HG02588 (cell line): ENCODE measurements at regions not wholly inside any gene's neighbourhood (a gene's known extent, or its start where the extent isn't known, plus 50 kb on each side); places are given as distances from the start of the nearest gene placed in this dataset.
"Not testable (repeated sequence)": the region's sequence is repeated elsewhere in the genome, so short reads cannot be mapped to it uniquely, and the experiment has no call there.

Experiments
- ATAC-seq: cut with Tn5 transposase; IDR thresholded peaks from one replicate; pipeline ENCODE4 v1.9.1; 2021; ENCODE audit warnings: mild to moderate bottlenecking, moderate library complexity; ENCODE audit not compliant: unreplicated experiment

DNA sequence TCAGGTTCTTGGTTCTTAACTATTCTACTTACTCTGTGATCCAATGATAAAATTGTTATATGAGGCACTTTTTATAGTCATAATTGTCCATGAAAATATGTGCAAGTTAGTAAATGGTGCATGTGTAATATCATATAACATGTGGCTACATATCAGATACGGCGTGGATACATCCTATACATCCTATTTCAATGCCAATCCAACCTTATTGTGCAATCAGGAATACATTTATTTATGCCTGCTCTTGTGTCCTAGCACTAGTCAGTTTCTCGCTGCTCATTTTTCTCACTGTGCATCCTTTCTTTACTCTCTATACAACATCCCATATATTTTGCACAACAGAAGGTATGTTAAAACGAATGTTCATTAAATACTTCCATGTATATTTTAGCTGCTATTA lies 1141.1 kb downstream of the FAT4 start:
- ATAC-seq, result no peak

DNA sequence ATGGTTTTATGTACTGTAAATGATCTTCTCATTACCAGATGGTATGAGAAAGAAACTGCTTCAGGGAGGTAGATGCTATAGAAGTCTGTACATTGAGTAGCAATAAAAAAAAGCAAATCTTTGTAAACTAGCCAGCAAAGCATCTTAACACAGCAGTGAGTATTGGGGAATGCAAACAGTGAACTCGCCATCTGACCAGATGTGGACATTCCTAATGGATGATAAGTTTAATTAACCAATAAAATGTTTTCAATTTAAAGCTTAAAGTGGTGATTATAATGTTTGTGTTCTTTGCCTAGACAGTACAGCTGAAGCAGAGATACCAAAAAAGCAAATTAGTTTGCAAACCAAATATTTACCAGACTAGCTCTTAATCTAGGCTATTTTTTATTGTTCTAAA lies 1144.2 kb downstream of the FAT4 start:
- no peak for ATAC-seq

GRCh38 chr4:126465341-126465740 lies 1150.6 kb downstream of the FAT4 start:
- no peak for ATAC-seq

DNA sequence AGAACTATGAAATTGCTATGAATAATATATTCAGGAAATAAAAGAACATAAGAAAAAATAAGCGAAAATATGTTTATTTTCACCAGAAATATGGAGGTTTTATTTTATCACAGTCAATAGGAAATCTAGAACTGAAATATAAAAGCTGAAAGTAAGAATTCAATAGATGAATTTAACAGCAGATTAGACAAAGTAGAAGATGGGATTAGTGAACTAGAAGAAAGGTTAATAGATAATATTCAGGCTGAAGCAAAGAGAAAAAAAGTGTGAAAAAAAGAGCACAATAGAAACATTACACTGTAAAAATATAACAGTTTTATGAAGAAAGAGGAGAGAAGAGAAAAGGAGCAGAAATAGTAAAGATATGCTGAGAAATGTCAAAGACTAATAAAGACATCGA lies 1152.1 kb downstream of the FAT4 start:
- ATAC-seq, result no peak

DNA sequence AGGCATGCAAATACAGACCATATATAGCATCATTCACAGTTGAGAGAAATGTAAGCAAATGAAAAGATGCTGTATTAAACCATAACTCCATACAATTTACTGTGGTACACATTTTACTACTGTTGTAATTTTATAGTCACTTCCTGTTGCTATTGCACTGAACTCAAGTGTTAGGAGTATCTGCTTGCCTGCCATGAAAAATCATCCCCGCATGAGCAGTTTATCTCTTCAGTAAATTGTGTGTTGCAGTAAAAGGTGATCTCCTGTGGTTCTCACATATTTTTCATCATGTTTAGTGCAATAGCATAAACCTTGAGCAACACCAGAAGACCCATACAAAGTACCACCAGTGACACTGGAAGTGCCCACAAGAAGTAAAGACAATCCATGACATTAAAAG lies 1153.4 kb downstream of the FAT4 start:
- no peak for ATAC-seq

DNA sequence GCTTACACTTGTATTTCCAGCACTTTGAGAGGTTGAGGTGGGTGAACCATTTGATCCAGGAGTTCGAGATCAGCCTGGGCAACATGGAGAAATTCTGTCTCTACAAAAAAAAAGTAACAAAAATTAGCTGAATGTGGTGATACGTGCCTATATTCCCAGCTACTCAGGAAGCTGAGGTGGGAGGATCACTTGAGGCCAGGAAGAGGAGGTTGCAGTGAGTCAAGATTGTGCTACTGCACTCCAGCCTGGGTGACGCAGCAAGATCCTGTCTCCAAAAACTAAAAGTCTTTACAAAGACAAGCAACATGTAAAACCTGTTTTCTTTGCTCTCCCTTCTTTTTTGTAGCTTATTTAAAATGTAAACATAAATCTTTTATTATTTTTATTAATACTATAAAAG lies 1156.1 kb downstream of the FAT4 start:
- ATAC-seq, result no peak

DNA sequence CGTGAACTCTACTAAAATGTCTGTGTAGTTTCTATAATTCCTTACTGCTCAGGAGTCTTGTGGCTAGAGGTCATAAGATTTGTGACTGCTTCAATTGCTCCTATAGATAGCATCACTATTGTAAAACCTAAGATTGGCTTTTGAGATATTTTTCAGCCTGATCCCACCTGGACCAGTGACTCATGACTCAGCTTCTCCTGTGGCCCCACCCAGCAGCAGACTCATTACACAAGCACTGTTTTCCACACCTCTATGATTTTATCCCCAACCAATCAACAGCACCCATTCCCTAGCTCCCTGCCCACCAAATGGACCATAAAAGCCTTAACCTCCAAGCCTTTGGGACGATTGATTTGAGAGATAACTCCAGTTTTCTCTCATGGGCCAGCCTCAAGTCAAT lies 1157.0 kb upstream of the INTU start:
- no peak for ATAC-seq

DNA sequence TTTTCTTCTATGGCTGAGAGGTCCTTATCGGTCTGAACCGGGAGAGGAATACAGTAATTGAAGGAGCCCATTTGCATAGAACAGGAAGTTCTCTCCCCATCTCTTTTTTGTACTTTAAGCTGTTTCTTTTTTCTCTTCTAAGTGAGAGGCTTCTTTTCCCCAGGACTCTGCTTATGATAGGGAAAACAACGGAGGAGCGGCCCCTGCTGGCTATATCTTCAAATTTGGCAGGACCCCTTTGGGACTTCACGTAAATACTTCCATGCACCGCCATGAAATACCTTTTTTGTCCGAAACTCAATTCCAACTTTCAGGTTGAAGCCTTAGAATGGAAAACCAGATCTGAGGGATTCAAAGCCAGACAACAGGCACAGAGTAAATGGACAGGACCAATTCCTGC lies 1153.0 kb upstream of the INTU start:
- ATAC-seq, result no peak

GRCh38 chr4:126482311-126482710 lies 1150.4 kb upstream of the INTU start:
- no peak for ATAC-seq

- ATAC-seq, result no peak
Measured at GRCh38 chr4:126486377-126486776, 1146.4 kb upstream of the INTU start.

DNA sequence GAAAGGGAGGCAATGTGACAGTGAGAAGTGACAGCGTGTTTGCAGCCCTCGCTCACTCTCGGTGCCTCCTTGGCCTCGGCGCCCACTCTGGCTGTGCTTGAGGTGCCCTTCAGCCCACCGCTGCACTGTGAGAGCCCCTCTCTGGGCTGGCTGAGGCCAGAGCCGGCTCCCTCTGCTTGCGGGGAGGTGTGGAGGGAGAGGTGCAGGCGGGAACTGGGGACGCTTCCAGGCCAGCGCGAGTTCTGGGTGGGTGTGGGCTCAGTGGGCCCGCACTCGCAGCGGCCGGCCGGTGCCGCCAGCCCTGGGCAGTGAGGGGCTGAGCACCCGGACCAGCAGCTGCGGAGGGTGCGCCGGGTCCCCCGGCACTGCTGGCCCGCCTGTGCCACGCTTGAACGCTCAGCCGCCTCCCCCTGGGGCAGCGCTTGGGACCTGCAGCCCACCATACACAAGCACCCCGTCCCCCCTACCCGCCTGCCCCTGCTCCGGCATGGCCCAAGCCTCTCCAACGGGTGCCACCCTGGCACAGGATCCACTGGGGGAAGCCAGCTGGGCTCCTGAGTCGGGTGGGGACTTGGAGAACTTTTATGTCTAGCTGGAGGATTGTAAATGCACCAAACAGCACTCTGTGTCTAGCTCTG lies 1142.8 kb upstream of the INTU start:
- no peak for ATAC-seq

GRCh38 chr4:126495163-126495752 lies 1137.5 kb upstream of the INTU start:
- no peak for ATAC-seq

DNA sequence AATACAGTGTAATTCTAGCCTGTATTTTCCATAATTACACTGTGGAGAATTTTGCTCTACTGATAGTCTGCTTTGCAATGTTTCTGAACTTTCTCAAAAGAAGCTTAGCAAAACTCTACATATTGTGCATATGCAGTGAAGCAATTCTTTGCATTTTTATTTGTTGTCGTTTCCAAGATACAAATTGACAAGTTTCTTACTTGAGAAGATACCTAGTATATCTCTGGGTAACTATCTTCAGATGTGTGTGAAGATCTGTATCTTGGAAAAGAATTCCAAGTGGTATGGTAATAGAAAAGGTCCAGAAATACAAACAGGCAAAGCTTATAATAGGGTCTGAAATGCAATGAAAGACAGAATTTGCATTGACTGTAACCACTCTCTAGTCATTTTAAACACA lies 1119.8 kb upstream of the INTU start:
- ATAC-seq, result no peak

DNA sequence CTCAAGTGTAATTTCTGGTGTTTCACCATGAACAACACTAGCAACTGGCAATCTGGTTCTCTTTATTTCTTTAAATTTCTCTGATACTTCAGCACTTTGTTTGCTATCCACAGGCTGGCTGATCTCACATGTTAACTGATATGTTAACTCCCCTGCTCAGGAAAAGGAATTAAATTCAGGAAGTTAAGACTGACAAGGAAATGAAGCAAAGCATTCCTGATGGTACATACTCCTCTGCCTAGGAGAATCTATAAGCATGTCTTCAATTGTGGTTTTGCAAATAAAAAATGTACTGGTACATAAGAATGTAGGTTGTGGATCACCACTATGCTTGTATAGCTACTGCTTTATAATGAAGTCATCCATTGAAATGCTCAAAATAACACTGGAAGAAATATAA lies 1119.2 kb upstream of the INTU start:
- ATAC-seq, result no peak

DNA sequence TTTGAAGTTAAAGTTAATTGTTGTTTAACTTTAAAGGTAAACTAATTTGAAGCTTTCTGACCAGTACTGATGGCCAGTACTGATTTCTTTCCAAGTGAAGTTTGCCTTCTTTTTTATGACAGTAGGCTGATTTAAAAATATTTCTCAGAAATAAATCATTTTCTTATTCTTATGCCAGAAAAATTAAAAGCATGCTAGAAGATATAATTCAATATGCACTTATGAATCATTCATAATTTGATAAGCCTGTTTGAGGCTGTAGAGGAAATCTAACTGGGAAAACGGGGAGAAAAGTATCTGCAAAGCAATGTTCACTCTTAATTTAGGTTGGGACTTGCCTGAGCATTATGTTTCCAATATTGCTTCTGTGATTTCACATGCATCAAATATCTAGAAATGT lies 1112.0 kb upstream of the INTU start:
- no peak for ATAC-seq

GRCh38 chr4:126525400-126525799 lies 1107.4 kb upstream of the INTU start:
- not testable (repeated sequence) for ATAC-seq

DNA sequence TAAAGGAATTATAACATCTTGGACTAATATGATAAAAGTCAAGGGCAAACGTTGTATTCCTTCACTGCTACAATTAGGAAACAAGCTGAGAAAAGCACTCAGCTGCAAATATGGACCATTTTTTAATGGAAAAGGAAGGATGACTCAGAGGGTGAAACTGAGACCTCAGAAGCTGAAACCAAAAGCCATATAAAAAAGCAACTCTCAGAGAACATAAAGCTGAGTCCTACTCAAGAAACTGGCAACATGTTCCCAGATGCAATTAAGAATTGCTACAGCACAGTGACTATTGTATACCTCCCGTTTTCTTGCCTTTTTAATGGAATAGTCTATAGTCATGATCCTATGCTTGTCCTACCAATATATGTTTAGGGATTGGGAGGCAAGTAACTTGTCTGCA lies 1106.4 kb upstream of the INTU start:
- no peak for ATAC-seq

- no peak for ATAC-seq
Measured at GRCh38 chr4:126529997-126530396, 1102.8 kb upstream of the INTU start.

- ATAC-seq, result no peak
Measured at GRCh38 chr4:126530996-126531585, 1101.7 kb upstream of the INTU start.

DNA sequence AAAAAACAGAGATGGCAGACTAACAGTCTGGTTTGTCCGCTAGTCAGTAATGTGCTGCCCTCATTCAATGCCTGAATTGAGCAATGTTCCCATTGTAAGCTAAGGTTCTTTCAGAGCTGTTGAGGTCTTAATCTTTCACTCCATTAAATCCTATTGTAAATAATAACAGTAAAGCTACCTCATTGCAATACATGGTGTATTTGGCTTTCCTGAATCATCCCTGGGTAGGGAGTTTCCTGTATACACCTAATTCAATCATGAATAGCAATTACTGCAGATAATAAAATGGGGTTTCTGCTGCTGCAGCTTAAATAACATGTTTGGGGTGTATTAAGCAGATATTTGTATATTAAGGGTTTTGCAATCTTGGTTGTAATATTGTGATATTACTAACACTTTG lies 1100.2 kb upstream of the INTU start:
- no peak for ATAC-seq

DNA sequence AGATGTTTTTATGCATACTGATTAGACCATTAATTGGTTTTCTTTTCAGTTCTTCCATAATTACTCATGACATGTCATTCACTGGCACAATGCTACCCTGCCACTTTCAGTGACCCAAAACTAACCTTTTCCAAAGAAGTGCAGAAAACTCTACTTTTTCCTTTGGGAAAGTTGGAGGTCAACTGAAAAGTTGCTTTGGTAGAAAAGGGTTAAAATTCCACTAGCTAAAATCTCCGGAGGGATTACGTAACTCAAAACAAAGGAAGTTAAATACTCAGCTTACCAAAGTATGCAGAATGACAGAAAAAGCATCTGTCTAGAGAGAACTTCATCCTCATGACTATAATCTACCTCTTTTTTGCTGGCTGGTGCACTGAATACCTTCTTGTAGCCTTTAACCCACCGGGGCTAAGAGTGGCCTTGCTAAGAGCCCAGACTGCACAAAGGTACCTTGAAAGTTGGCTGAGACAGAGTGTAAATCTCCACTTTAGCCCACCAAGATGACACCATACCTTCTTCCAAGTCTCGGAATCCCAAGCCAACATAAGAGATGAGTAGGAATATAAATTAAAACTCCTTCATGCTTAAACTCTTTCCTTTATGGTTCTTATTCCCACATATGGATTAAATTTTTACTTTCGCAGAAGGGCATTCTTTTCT lies 1099.5 kb upstream of the INTU start:
- no peak for ATAC-seq

DNA sequence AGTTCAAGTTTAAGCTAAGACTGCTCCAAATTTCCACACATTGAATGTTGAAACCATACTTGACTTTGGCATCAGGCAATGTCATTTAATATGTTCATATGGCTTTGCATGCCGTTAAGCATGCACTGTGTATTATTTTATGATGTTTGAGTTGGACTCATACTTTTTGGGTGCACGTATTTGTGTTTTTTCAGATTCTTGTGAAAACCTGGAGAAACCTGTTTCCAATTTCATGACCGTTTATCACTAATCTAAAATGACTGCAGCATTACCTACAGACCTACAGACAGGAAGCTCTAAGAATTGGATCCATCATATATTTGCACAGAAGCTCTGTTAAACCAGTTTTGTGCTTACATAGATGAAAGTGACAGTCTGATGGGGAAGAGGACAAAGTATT lies 1093.0 kb upstream of the INTU start:
- no peak for ATAC-seq
